ENCODE measurements at regions not wholly inside any gene's neighbourhood (a gene's known extent, or its start where the extent isn't known, plus 50 kb on each side); places are given as distances from the start of the nearest gene placed in this dataset.

DNA sequence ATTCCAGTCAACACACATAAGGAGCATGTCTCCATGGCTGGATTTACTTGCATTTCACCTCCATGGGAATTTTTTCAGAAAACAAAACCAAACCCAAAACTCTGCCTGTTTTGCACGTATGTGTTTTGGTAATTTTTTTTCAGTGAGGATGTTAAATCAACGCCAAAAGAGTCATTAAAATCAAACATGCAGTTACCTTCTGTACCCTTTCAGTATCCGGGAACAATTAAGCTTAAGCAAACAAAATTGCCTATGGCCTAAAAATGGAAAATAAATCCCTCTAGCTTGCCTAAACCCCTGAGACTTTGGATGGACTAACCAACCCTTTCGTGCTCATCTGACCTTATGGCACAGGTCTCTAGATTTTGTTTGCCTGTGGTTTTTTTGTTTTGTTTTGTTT lies 209.2 kb upstream of the KLF4 start:
- no peaks in the 10 kb centered on the region for H3K27me3 ChIP-seq
- TF ChIP-seq EP300 (IDR thresholded peaks at IDR 0.05) (no peak), POLR2A (IDR thresholded peaks at IDR 0.05; ENCODE audit: low read depth) (no peak), POLR2AphosphoS5 (IDR thresholded peaks at IDR 0.05) (no peak)
- peaks cover 0 to 3% (median 0%) of the 10 kb centered on the region in 4 donors for H3K9me3 ChIP-seq
- WGBS = 67% methylated on average over 4 of the region's 4 CpGs
- H3K27ac ChIP-seq (replicated peaks in 1 of 4) = no peak overlapping the region
- intact Hi-C loops (cut with DNase I) = no loop called here
- no peak overlapping the region for H3K4me3 ChIP-seq
- no peaks in the 10 kb centered on the region for H3K36me3 ChIP-seq
- DNase-seq (ENCODE audit: extremely low spot score) = no peak
- H3K4me1 ChIP-seq = peaks cover 0 to 8% (median 0%) of the 10 kb centered on the region in 4 donors

DNA sequence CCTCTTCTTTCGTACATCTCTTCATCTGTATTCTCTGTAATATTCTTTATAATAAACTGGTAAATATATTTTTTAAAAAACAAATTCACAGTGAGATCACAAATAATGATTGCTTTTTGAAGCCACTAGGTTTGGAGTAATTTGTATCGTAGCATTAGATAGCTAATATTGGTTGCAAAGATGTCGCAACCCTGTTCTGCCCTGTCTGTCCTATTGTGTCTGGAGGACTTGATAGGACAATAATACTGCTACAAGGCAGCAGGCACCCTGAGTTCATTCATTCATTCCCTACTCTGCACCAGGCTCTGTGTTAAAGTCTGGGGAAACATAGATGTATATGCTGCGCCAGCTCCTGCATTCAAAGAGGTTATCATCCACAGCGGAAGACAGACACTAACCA lies 206.7 kb upstream of the KLF4 start:
- Histone ChIP-seq H3K36me3 (no peaks in the 10 kb centered on the region), H3K4me1 (no peaks in the 10 kb centered on the region), H3K9me3 (no peaks in the 10 kb centered on the region), H3K27ac (replicated peaks in 1 of 4) (no peak overlapping the region), H3K4me3 (no peak overlapping the region), H3K27me3 (no peaks in the 10 kb centered on the region)
- intact Hi-C loops (cut with DNase I) = no loop called here
- TF ChIP-seq EP300 (IDR thresholded peaks at IDR 0.05) (no peak), POLR2A (IDR thresholded peaks at IDR 0.05; ENCODE audit: low read depth) (no peak), POLR2AphosphoS5 (IDR thresholded peaks at IDR 0.05) (no peak)
- TF ChIP-seq, protein P1, sequence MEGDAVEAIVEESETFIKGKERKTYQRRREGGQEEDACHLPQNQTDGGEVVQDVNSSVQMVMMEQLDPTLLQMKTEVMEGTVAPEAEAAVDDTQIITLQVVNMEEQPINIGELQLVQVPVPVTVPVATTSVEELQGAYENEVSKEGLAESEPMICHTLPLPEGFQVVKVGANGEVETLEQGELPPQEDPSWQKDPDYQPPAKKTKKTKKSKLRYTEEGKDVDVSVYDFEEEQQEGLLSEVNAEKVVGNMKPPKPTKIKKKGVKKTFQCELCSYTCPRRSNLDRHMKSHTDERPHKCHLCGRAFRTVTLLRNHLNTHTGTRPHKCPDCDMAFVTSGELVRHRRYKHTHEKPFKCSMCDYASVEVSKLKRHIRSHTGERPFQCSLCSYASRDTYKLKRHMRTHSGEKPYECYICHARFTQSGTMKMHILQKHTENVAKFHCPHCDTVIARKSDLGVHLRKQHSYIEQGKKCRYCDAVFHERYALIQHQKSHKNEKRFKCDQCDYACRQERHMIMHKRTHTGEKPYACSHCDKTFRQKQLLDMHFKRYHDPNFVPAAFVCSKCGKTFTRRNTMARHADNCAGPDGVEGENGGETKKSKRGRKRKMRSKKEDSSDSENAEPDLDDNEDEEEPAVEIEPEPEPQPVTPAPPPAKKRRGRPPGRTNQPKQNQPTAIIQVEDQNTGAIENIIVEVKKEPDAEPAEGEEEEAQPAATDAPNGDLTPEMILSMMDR (IDR thresholded peaks at IDR 0.05) = no peak
- WGBS = 98% methylated on average over 5 of the region's 5 CpGs
- DNase-seq (ENCODE audit: extremely low spot score) = no peak

DNA sequence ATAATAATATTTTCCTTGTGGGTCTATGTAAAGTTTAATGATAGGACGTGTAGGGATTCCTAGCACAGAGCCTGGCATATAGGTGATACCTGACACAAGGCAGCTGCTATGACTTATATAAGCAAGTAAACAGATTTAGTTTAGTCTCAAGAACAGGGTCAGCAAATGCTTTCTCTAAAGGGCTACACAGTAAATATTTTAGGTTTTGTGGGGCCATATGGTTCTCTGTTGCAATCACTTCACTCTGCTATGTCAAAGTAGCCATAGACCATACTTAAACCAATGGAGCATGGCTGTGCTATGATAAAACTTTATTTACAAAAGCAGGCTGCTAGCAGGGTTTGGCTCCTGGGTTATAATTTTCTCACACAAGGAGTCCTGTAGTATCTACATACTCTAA lies 204.8 kb upstream of the KLF4 start:
- intact Hi-C loops (cut with DNase I) = no loop called here
- H3K9me3 ChIP-seq = peaks cover 0 to under 1% (median 0%) of the 10 kb centered on the region in 4 donors
- no peaks in the 10 kb centered on the region for H3K36me3 ChIP-seq
- no peak for TF ChIP-seq POLR2A (IDR thresholded peaks at IDR 0.05; ENCODE audit: low read depth)
- no peak for TF ChIP-seq EP300 (IDR thresholded peaks at IDR 0.05)
- TF ChIP-seq, protein P1 (IDR thresholded peaks at IDR 0.05) = no peak
- no peak for TF ChIP-seq POLR2AphosphoS5 (IDR thresholded peaks at IDR 0.05)
- WGBS = 38% methylated on average over 1 of the region's 1 CpG
- H3K27ac ChIP-seq (replicated peaks in 1 of 4) = no peak overlapping the region
- H3K4me1 ChIP-seq = no peaks in the 10 kb centered on the region
- DNase-seq (ENCODE audit: extremely low spot score) = no peak
- no peaks in the 10 kb centered on the region for H3K27me3 ChIP-seq
- H3K4me3 ChIP-seq = no peak overlapping the region

DNA sequence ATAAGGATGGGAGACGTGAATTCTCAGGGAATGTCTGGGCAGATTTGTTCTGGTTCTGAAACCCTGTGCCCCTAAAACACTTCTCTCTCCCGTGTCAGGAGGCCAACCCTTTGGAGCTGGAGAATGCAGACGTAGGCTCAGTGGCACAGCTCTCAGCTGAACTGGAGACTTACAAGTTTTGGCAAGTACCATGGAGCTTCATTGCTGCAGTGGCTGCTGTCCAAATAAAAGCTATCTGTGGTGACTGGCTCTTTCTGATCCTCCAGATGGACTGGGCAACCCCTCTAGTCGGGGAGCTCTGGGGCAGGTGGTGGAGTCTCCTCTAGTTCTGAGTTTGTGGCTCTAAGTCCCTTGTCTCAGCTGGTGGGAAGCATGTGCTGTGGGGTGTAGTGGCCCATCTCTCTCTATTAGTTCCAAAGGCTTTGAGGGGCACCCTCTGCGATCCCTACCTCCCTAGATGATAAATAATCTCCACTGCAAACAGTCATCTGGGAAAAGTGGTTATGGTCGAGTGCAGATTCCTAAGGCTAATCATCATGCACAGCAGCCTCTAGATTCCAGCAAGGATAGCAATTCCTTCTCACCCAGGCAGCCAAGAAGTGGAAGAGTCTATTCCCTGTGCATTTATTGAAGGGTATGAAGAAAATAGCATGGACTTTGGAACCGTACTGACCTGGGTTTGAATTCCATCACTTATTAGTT lies 204.2 kb upstream of the KLF4 start:
- Histone ChIP-seq H3K4me3 (no peak overlapping the region), H3K4me1 (no peaks in the 10 kb centered on the region), H3K27me3 (no peaks in the 10 kb centered on the region), H3K9me3 (peaks cover 0 to 3% (median 0%) of the 10 kb centered on the region in 4 donors), H3K27ac (replicated peaks in 1 of 4) (no peak overlapping the region), H3K36me3 (no peaks in the 10 kb centered on the region)
- TF ChIP-seq EP300 (IDR thresholded peaks at IDR 0.05) = no peak
- TF ChIP-seq, protein P1 (IDR thresholded peaks at IDR 0.05) = no peak
- no peak for TF ChIP-seq POLR2A (IDR thresholded peaks at IDR 0.05; ENCODE audit: low read depth)
- TF ChIP-seq POLR2AphosphoS5 (IDR thresholded peaks at IDR 0.05) = no peak
- intact Hi-C loops (cut with DNase I) = no loop called here
- no peak for DNase-seq (ENCODE audit: extremely low spot score)
- WGBS = 70% methylated on average over 6 of the region's 7 CpGs

DNA sequence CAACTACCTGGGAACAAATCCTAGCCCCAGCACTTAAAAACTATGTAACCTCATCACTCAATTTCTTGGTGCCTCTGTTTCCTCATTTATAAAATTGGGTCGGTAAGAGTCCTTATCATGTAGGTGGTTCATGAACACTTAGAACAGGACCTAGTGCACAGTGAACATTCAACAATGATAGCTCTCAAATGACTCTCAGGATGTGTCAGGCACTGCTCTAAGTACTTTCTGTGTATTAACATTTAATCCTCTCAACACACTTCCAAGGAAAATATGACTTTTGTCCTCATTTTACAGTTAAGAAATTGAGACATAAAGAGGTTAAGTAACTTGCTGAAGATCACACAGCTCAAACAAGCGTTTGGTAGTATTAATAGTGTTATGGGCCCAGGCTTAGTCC lies 202.1 kb upstream of the KLF4 start:
- Histone ChIP-seq H3K36me3 (no peaks in the 10 kb centered on the region), H3K27me3 (no peaks in the 10 kb centered on the region), H3K4me1 (no peaks in the 10 kb centered on the region), H3K4me3 (no peak overlapping the region), H3K27ac (replicated peaks in 1 of 4) (no peak overlapping the region), H3K9me3 (peaks cover 0 to 3% (median 0%) of the 10 kb centered on the region in 4 donors)
- no peak for TF ChIP-seq POLR2AphosphoS5 (IDR thresholded peaks at IDR 0.05)
- no peak for TF ChIP-seq POLR2A (IDR thresholded peaks at IDR 0.05; ENCODE audit: low read depth)
- no peak for TF ChIP-seq EP300 (IDR thresholded peaks at IDR 0.05)
- TF ChIP-seq, protein P1 (IDR thresholded peaks at IDR 0.05) = no peak
- DNase-seq (ENCODE audit: extremely low spot score) = no peak
- intact Hi-C loops (cut with DNase I) = no loop called here
- WGBS = 82% methylated on average over 2 of the region's 2 CpGs
